OCI-LY7 (cell line): ENCODE measurements at regions not wholly inside any gene's neighbourhood (a gene's known extent, or its start where the extent isn't known, plus 50 kb on each side); places are given as distances from the start of the nearest gene placed in this dataset.

Source experiments
- BruUV-seq: library from RNA; stranded (reverse); fragments of 400-500 nt; replicated peaks from 2 replicates; lab custom pipeline; 2021; lab: Mats Ljungman, UMichigan
- CTCF ChIA-PET: fragments of 300-600 bp; sonication (Branson Sonifier 250); formaldehyde crosslinking; loops from one replicate; lab custom pipeline; 2022; ENCODE audit warnings: antibody characterized with exemption; ENCODE audit not compliant: unreplicated experiment; lab: Charles Lee
- POLR2A ChIA-PET: fragments of 300-600 bp; sonication (Branson Sonifier 250); formaldehyde crosslinking; loops from one replicate; lab custom pipeline; 2022; ENCODE audit warnings: antibody characterized with exemption; lab: Charles Lee
- DNase-seq: peaks from one replicate; pipeline ENCODE4 v3.0.0-alpha.2; 2015; ENCODE audit warnings: low spot score
- H2AFZ ChIP-seq: fragments of 200-600 bp; sonication (generic), shearing (Covaris generic); 2 replicates; pipeline ENCODE4 v1.6.1; 2014; ENCODE audit warnings: mild to moderate bottlenecking, antibody characterized with exemption, low read length, moderate library complexity
- H3K27ac ChIP-seq: fragments of 200-600 bp; sonication (generic); 2 replicates; pipeline ENCODE4 v1.5.1; 2014; ENCODE audit warnings: mixed run types, low read depth, mild to moderate bottlenecking, moderate library complexity, low read length, inconsistent platforms; ENCODE audit not compliant: poor library complexity, severe bottlenecking
- H3K36me3 ChIP-seq: fragments of 200-600 bp; sonication (generic); 2 replicates; pipeline ENCODE4 v1.6.1; 2014; ENCODE audit warnings: mild to moderate bottlenecking, antibody characterized with exemption, low read length, moderate library complexity, mixed read lengths; ENCODE audit not compliant: insufficient read depth
- H3K4me1 ChIP-seq: fragments of 200-600 bp; sonication (generic); 2 replicates; pipeline ENCODE4 v1.5.1; 2014; ENCODE audit warnings: mild to moderate bottlenecking, low read length; ENCODE audit not compliant: insufficient read depth, poor library complexity, severe bottlenecking
- H3K4me2 ChIP-seq: fragments of 200-600 bp; sonication (generic); 2 replicates; pipeline ENCODE4 v1.6.1; 2014; ENCODE audit warnings: mild to moderate bottlenecking, low read length
- H3K4me3 ChIP-seq: fragments of 200-600 bp; sonication (generic); 2 replicates; pipeline ENCODE4 v1.5.1; 2014; ENCODE audit warnings: mild to moderate bottlenecking, low read depth, low read length; ENCODE audit not compliant: poor library complexity, severe bottlenecking
- H3K79me2 ChIP-seq: fragments of 200-600 bp; sonication (generic); 2 replicates; pipeline ENCODE4 v1.6.1; 2016; ENCODE audit warnings: low read depth, mild to moderate bottlenecking, low read length, moderate library complexity, mixed read lengths; ENCODE audit not compliant: insufficient read depth
- H3K9me2 ChIP-seq: fragments of 200-600 bp; sonication (generic); 2 replicates; pipeline ENCODE4 v1.6.1; 2016; ENCODE audit warnings: mild to moderate bottlenecking, low read length, mixed read lengths; ENCODE audit not compliant: insufficient read depth
- H3K9me3 ChIP-seq: fragments of 200-600 bp; sonication (generic); 2 replicates; pipeline ENCODE4 v1.6.1; 2014; ENCODE audit warnings: mild to moderate bottlenecking, mixed run types, low read length, mixed read lengths
- H4K20me1 ChIP-seq: fragments of 200-600 bp; sonication (generic); 2 replicates; pipeline ENCODE4 v1.6.1; 2014; ENCODE audit warnings: mild to moderate bottlenecking, antibody characterized with exemption, low read length, moderate library complexity, mixed read lengths; ENCODE audit not compliant: insufficient read depth
- CTCF ChIP-seq: fragments of 200-600 bp; sonication (generic); conservative IDR thresholded peaks from 2 replicates; pipeline ENCODE4 v1.5.1; 2014; ENCODE audit warnings: mild to moderate bottlenecking, antibody characterized with exemption, low read length, moderate library complexity, mixed read lengths
- EZH2phosphoT487 ChIP-seq: fragments of 200-600 bp; sonication (generic); IDR thresholded peaks from 2 replicates; pipeline ENCODE4 v1.6.1; 2018; ENCODE audit warnings: low read depth, borderline replicate concordance, mild to moderate bottlenecking, mixed run types, antibody characterized with exemption, low read length, moderate library complexity, mixed read lengths
- intact Hi-C: fragments of 100-400 bp; cut with micrococcal nuclease; formaldehyde crosslinking; loops from one replicate; pipeline ENCODE4 v1.10.0; 2022; ENCODE audit not compliant: unreplicated experiment

GRCh38 chr6:27582928-27583725 is 110.2 kb upstream of the ZNF184 start:
- H3K9me2 ChIP-seq: no peaks in the 10 kb centered on the region
- no peaks in the 10 kb centered on the region for H3K9me3 ChIP-seq
- H3K4me3 ChIP-seq: no peak overlapping the region
- no peaks in the 10 kb centered on the region for H3K36me3 ChIP-seq
- H3K79me2 ChIP-seq: no peaks in the 10 kb centered on the region
- TF ChIP-seq EZH2phosphoT487 (no peak), CTCF (no peak)
- BruUV-seq: no TSS peak
- no peaks in the 10 kb centered on the region for H3K4me1 ChIP-seq
- H2AFZ ChIP-seq: no peak overlapping the region
- no peaks in the 10 kb centered on the region for H4K20me1 ChIP-seq
- intact Hi-C loops: no loop called here
- DNase-seq: no peak
- POLR2A ChIA-PET: no interaction called here
- no peak overlapping the region for H3K4me2 ChIP-seq
- CTCF ChIA-PET: no interaction called here
- H3K27ac ChIP-seq: no peak overlapping the region

- H3K9me3 ChIP-seq: no peaks in the 10 kb centered on the region
- TF ChIP-seq CTCF: no peak
- TF ChIP-seq EZH2phosphoT487: no peak
- H3K36me3 ChIP-seq: no peaks in the 10 kb centered on the region
- no peaks in the 10 kb centered on the region for H4K20me1 ChIP-seq
- H3K9me2 ChIP-seq: no peaks in the 10 kb centered on the region
- DNase-seq: no peak
- H3K27ac ChIP-seq: no peak overlapping the region
- no peaks in the 10 kb centered on the region for H3K4me1 ChIP-seq
- no TSS peak for BruUV-seq
- H3K4me2 ChIP-seq: no peak overlapping the region
- POLR2A ChIA-PET: no interaction called here
- intact Hi-C loops: no loop called here
- H3K4me3 ChIP-seq: no peak overlapping the region
- H3K79me2 ChIP-seq: no peaks in the 10 kb centered on the region
- CTCF ChIA-PET: no interaction called here
- H2AFZ ChIP-seq: no peak overlapping the region
These were observed 107.1 kb upstream of the ZNF184 start for GRCh38 chr6:27579973-27580372.

- TF ChIP-seq CTCF: no peak
- no peak for TF ChIP-seq EZH2phosphoT487
- H4K20me1 ChIP-seq: no peaks in the 10 kb centered on the region
- no peak overlapping the region for H3K4me2 ChIP-seq
- intact Hi-C loops: no loop called here
- H3K36me3 ChIP-seq: no peaks in the 10 kb centered on the region
- no peaks in the 10 kb centered on the region for H3K4me1 ChIP-seq
- H3K27ac ChIP-seq: no peak overlapping the region
- H3K9me3 ChIP-seq: no peaks in the 10 kb centered on the region
- no peak overlapping the region for H2AFZ ChIP-seq
- CTCF ChIA-PET: no interaction called here
- no peaks in the 10 kb centered on the region for H3K9me2 ChIP-seq
- DNase-seq: no peak
- H3K4me3 ChIP-seq: no peak overlapping the region
- H3K79me2 ChIP-seq: no peaks in the 10 kb centered on the region
- no TSS peak for BruUV-seq
- POLR2A ChIA-PET: no interaction called here
These were observed 105.0 kb upstream of the ZNF184 start for GRCh38 chr6:27577922-27578321.
